PFSK-1 (cell line): ENCODE measurements at regions not wholly inside any gene's neighbourhood (a gene's known extent, or its start where the extent isn't known, plus 50 kb on each side); places are given as distances from the start of the nearest gene placed in this dataset.

Experiments used
- FOXP2 ChIP-seq: optimal IDR thresholded peaks from 2 replicates; pipeline ENCODE3; 2011; ENCODE audit warnings: borderline replicate concordance, control low read depth, inconsistent platforms; ENCODE audit not compliant: insufficient read depth; ENCODE audit errors: extremely low read length, extremely low read depth
- POLR2AphosphoS5 ChIP-seq: IDR thresholded peaks from 2 replicates; pipeline ENCODE4 v1.6.1; 2012; ENCODE audit warnings: low read depth, mild to moderate bottlenecking, control low read depth, low read length, moderate library complexity
- SIN3A ChIP-seq: IDR thresholded peaks from 2 replicates; pipeline ENCODE4 v1.6.1; 2012; ENCODE audit warnings: mild to moderate bottlenecking, low read length, moderate library complexity, borderline replicate concordance; ENCODE audit not compliant: insufficient read depth
- TAF1 ChIP-seq: IDR thresholded peaks from 2 replicates; pipeline ENCODE4 v1.6.1; 2012; ENCODE audit warnings: low read length, control low read depth, borderline replicate concordance; ENCODE audit not compliant: insufficient read depth
- TF ChIP-seq, protein P1 (sequence below), 2 experiments: IDR thresholded peaks; 2 replicates each; pipeline versions ENCODE4 v1.6.1 to v1.8.0; 2011 to 2012; ENCODE audit warnings: low read depth in 2 of 2, low read length in 2 of 2, control low read depth in 1 of 2, inconsistent platforms in 1 of 2, mild to moderate bottlenecking in 1 of 2, moderate library complexity in 1 of 2; ENCODE audit not compliant: insufficient read depth in 1 of 2

DNA sequence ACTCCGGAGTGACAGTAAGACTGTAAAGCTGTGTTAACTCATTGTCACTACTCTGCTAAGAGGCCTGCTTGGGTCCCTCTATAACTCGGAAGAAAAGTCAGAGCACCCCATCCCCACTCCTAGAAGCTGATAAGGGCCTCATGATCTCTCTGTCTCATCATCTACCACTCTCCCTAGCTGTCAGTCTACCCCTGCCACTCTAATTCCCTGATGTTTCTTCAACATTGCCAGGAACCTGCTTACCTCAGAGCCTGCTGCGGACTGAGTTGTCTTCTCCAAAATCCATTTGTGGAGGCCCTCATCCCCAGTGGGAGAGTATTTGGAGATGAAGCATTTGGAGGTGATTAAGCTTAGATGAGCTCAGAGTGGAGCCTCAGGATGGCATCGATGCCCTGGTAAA is 1092.2 kb downstream of the TBC1D22A start:
- TF ChIP-seq, protein P1, sequence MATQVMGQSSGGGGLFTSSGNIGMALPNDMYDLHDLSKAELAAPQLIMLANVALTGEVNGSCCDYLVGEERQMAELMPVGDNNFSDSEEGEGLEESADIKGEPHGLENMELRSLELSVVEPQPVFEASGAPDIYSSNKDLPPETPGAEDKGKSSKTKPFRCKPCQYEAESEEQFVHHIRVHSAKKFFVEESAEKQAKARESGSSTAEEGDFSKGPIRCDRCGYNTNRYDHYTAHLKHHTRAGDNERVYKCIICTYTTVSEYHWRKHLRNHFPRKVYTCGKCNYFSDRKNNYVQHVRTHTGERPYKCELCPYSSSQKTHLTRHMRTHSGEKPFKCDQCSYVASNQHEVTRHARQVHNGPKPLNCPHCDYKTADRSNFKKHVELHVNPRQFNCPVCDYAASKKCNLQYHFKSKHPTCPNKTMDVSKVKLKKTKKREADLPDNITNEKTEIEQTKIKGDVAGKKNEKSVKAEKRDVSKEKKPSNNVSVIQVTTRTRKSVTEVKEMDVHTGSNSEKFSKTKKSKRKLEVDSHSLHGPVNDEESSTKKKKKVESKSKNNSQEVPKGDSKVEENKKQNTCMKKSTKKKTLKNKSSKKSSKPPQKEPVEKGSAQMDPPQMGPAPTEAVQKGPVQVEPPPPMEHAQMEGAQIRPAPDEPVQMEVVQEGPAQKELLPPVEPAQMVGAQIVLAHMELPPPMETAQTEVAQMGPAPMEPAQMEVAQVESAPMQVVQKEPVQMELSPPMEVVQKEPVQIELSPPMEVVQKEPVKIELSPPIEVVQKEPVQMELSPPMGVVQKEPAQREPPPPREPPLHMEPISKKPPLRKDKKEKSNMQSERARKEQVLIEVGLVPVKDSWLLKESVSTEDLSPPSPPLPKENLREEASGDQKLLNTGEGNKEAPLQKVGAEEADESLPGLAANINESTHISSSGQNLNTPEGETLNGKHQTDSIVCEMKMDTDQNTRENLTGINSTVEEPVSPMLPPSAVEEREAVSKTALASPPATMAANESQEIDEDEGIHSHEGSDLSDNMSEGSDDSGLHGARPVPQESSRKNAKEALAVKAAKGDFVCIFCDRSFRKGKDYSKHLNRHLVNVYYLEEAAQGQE (IDR thresholded peaks at IDR 0.05; ENCODE audit: insufficient read depth in 1 of 2, low read depth in 2 of 2, low read length in 2 of 2) = no peak
- TF ChIP-seq POLR2AphosphoS5 (no peak), TAF1 (no peak), FOXP2 (no peak), SIN3A (no peak)

DNA sequence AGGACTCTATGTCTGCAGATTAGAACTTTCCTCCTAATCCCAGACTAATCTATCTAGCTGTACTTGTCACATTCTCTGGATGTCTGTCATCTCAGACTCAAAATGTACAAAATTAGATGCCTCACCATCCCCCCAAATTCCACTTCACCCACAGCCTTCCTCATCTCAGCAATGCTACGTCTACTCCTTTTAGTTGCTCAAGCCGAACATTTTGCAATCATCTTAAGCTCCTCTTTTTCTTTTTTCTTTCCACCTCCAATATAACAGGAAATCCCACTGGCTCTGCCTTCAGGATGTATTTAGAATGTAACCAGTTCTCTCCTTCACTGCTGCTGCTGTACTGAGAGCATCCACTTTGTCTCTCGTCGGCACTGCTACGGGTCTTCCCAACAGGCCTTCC is 1091.8 kb downstream of the TBC1D22A start:
- TF ChIP-seq SIN3A = no peak
- TF ChIP-seq, protein P1 (IDR thresholded peaks at IDR 0.05; ENCODE audit: insufficient read depth in 1 of 2, low read depth in 2 of 2, low read length in 2 of 2) = no peak

DNA sequence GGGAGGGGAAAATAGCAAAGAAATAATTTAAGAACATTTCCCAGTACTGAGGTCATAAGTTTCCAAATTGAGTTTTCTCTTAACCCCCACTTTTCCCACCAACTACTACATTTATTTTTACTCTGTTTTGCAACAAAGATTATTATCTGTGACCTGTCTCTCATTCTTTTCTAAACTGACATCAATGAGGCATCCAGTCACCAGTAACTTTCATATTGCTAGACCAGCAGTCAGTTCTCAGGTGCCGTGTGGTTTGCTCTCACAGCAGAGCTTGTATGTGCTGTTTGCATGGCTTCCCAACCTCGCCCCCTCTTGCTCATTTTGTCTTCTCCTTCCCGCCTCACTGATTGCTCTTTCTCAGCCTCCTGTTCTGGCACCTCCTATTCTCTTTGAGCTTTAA is 1091.3 kb downstream of the TBC1D22A start:
- TF ChIP-seq POLR2AphosphoS5 = no peak
- TF ChIP-seq, protein P1 (IDR thresholded peaks at IDR 0.05; ENCODE audit: insufficient read depth in 1 of 2, low read depth in 2 of 2, low read length in 2 of 2) = no peak
- TF ChIP-seq TAF1 = no peak
- no peak for TF ChIP-seq FOXP2
- TF ChIP-seq SIN3A = no peak

DNA sequence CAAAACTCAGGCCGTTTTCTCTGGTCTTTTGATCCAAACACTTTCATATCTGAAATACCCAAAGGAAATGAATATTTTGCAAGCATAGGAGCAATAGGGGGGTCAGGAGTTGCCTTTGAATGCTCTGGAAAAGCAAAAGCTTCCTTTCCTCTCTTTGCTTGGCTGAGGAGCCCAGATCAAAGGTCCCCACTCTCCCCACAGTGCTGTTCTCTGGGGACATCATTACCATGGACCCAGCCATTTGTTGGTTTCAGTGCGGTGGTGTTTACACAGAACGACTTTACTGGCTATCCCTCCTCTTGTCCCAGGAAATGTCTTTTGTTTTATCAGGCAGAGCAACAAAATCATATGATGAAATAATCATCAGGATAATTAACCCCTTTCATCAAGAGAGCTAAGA is 1089.1 kb downstream of the TBC1D22A start:
- TF ChIP-seq TAF1 = no peak

DNA sequence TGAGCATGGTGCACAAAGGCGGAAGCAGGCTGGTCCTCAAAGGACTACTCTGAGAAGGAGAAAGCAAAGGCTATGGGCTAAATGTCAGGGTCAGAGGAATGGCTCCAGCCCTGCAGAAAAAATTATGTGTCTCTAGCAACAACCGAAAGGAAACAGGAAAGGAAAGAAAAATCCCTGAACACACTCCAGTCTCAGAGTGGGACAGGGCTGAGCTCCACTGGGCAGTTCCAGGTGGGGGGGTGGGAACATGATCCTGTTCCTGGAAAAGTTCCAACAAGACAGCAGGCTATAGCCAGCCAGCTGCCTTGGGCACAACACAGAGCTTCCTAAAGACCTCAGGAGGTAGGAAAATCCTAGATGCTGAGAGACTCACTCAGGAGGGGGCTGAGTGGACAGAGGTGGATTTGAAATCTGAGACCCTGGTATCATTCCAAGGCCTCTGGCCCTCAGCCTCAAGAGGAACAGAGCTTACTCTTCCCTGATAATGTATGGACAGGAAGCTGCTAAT is 1088.2 kb downstream of the TBC1D22A start:
- TF ChIP-seq, protein P1 (IDR thresholded peaks at IDR 0.05; ENCODE audit: insufficient read depth in 1 of 2, low read depth in 2 of 2, low read length in 2 of 2) = no peak
- TF ChIP-seq SIN3A (no peak), TAF1 (no peak), POLR2AphosphoS5 (no peak), FOXP2 (no peak)
